ENCODE measurements at regions not wholly inside any gene's neighbourhood (a gene's known extent, or its start where the extent isn't known, plus 50 kb on each side); places are given as distances from the start of the nearest gene placed in this dataset.

DNA sequence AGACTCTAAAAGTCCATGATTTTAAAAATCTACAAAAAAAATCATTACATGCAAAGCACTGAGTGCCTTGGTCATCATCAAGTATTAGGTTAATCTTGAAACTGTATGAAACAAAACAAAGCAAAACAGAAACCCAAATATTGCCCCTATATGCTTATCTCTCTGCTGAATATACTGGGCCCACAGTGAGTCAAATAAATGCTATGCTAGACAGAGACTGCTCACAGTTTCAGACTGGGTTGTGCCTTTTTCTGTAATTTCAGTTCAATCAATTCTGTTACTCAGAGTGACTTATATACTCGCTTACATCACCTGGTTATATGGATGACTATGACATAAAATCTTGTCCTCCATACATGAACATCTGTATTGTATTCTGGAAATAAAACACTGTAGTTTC is 257.1 kb upstream of the ACTRT1 start:
- DNase-seq (ENCODE audit: low read depth), result no peak

DNA sequence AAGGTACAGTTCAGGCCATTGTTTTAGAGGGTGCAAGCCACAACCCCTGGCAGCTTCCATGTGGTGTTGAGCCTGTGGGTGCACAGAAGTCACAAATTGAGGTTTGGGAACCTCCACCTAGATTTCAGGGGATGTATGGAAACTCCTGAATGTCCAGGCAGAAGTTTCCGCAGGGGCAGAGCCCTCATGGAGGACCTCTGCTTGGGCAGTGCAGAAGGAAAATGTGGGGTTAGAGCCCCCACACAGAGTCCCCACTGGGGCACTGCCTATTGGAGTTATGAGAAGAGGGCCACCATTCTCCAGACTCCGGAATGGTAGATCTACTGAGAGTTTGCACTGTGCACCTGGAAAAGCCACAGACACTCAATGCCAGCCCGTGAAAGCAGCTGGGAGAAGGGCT is 242.0 kb upstream of the ACTRT1 start:
- DNase-seq (ENCODE audit: low read depth), result no peak

DNA sequence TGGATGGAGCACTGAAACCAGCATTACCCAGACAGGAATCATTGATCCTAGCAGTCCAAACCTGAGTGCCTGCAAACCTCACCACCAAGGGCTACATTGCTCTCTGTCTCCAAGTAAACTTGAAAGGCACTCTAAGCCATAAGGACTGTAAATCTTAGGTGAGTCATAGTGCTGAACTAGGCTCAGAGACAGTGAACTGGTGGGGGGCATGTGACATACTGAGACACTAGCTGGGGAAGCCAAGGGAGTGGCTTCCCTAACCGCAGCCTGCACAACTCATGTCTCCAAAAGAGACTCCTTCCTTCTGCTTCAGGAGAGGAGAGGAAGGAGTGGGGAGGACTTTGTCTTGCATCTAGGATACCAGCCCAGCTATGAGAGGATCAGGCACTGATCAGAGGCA is 235.5 kb upstream of the ACTRT1 start:
- DNase-seq (ENCODE audit: low read depth), result no peak

GRCh38 chrX:128250621-128251020 is 198.4 kb upstream of the ACTRT1 start:
- no peak for DNase-seq (ENCODE audit: low read depth)

GRCh38 chrX:128216364-128216763 is 164.2 kb upstream of the ACTRT1 start:
- DNase-seq (ENCODE audit: low read depth), result no peak

DNA sequence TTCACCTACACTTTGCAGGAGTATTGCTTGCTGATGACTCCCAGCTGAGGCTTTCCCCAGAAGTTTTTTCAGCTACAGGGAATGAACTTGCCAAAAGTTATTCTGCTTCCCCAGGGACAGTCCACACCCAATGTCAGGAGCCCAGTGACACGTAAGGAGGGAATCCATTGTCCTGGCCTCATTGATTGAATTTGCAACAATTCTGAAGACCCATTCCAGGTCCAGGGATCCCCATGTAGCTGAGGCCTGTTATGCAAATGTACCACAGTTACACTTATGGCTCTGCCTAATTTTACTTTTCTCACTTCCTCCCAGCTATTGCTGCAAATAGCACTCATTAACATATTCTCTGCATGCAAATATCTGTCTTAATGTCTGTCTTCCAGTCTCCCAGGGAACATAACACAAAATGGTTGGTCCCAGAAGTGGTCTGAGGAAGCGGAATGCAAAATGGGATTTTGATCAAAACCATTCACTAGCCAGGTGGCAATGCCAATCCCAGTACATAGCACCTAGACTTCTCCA is 113.7 kb upstream of the ACTRT1 start:
- no peak for DNase-seq (ENCODE audit: low read depth)

GRCh38 chrX:128156204-128156603 is 104.0 kb upstream of the ACTRT1 start:
- DNase-seq (ENCODE audit: low read depth), result no peak

- DNase-seq (ENCODE audit: low read depth), result no peak
These were observed 90.5 kb upstream of the ACTRT1 start for GRCh38 chrX:128142745-128143144.

DNA sequence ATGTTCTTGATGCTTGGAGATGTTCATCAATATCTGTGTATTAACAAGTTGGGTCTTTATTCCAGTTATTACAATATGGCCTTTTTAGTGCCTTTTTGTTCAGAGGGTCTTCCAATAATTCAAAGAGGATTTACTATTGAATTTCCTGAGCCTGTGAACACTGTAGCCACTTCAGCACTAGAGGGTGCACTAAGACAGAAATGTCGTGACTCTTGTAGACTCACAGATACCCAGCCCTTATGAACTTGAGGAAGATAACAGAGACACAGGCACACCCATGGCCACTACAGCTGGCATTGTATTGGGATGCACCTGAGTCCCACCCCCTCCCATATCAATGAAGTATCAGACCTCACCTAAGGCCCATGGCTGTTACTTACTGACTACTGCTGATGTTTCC is 54.4 kb upstream of the ACTRT1 start:
- no peak for DNase-seq (ENCODE audit: low read depth)

DNA sequence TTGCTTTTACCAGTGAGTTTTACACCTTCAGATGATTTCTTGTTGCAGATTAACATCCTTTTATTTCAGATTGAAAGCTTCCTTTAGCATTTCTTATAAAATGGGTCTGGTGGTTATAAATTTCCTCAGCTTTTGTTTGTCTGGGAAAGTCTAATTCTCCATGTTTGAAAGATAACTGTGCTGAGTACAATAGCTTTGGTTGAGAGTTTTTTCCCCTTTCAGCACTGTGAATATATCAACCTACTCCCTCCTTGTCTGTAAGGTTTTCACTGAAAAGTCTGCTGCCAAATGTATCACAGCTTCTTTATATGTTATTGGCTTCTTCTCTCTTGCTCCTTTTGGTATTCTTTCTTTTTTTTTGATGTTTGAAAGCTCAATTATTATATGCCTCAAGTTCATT is 53.5 kb upstream of the ACTRT1 start:
- no peak for DNase-seq (ENCODE audit: low read depth)

Data from HS-5 (cell line).